HG03097 (cell line): ENCODE measurements at regions not wholly inside any gene's neighbourhood (a gene's known extent, or its start where the extent isn't known, plus 50 kb on each side); places are given as distances from the start of the nearest gene placed in this dataset.
"Not testable (repeated sequence)": the region's sequence is repeated elsewhere in the genome, so short reads cannot be mapped to it uniquely, and the experiment has no call there.

Source experiments
- ATAC-seq: cut with Tn5 transposase; IDR thresholded peaks from one replicate; pipeline ENCODE4 v1.9.1; 2021; ENCODE audit not compliant: unreplicated experiment, low FRiP score

GRCh38 chr18:56285387-56286065, 352.9 kb downstream of the TXNL1 start:
- ATAC-seq: no peak

GRCh38 chr18:56284319-56284718, 354.1 kb downstream of the TXNL1 start:
- no peak for ATAC-seq

GRCh38 chr18:56283316-56283715, 355.1 kb downstream of the TXNL1 start:
- no peak for ATAC-seq

GRCh38 chr18:56282234-56283104, 355.9 kb downstream of the TXNL1 start:
- no peak for ATAC-seq

GRCh38 chr18:56279816-56280215, 358.6 kb downstream of the TXNL1 start:
- ATAC-seq: not testable (repeated sequence)

- no peak for ATAC-seq
Measured at GRCh38 chr18:56278421-56279003, 359.9 kb downstream of the TXNL1 start.

- no peak for ATAC-seq
Measured at GRCh38 chr18:56276466-56276865, 361.9 kb downstream of the TXNL1 start.

- no peak for ATAC-seq
Measured at GRCh38 chr18:56273541-56274219, 364.7 kb downstream of the TXNL1 start.

- ATAC-seq: no peak
Measured at GRCh38 chr18:56270671-56271250, 367.6 kb downstream of the TXNL1 start.

GRCh38 chr18:56269958-56270357, 368.4 kb downstream of the TXNL1 start:
- no peak for ATAC-seq

GRCh38 chr18:56268952-56269351, 369.4 kb downstream of the TXNL1 start:
- ATAC-seq: no peak

- no peak for ATAC-seq
Measured at GRCh38 chr18:56267334-56267733, 371.1 kb downstream of the TXNL1 start.

GRCh38 chr18:56258178-56258577, 380.2 kb downstream of the TXNL1 start:
- no peak for ATAC-seq

- peak; percentile 71 for ATAC-seq
Measured at GRCh38 chr18:56257205-56257604, 381.2 kb downstream of the TXNL1 start.

GRCh38 chr18:56256659-56257058, 381.7 kb downstream of the TXNL1 start:
- ATAC-seq: no peak

GRCh38 chr18:56255381-56255780, 383.0 kb downstream of the TXNL1 start:
- ATAC-seq: no peak

- no peak for ATAC-seq
Measured at GRCh38 chr18:56252456-56252855, 385.9 kb downstream of the TXNL1 start.

GRCh38 chr18:56248610-56249235, 389.7 kb downstream of the TXNL1 start:
- peak; percentile 99 for ATAC-seq

- no peak for ATAC-seq
Measured at GRCh38 chr18:56246916-56247315, 391.5 kb downstream of the TXNL1 start.
